ENCODE measurements at regions not wholly inside any gene's neighbourhood (a gene's known extent, or its start where the extent isn't known, plus 50 kb on each side); places are given as distances from the start of the nearest gene placed in this dataset.

DNA sequence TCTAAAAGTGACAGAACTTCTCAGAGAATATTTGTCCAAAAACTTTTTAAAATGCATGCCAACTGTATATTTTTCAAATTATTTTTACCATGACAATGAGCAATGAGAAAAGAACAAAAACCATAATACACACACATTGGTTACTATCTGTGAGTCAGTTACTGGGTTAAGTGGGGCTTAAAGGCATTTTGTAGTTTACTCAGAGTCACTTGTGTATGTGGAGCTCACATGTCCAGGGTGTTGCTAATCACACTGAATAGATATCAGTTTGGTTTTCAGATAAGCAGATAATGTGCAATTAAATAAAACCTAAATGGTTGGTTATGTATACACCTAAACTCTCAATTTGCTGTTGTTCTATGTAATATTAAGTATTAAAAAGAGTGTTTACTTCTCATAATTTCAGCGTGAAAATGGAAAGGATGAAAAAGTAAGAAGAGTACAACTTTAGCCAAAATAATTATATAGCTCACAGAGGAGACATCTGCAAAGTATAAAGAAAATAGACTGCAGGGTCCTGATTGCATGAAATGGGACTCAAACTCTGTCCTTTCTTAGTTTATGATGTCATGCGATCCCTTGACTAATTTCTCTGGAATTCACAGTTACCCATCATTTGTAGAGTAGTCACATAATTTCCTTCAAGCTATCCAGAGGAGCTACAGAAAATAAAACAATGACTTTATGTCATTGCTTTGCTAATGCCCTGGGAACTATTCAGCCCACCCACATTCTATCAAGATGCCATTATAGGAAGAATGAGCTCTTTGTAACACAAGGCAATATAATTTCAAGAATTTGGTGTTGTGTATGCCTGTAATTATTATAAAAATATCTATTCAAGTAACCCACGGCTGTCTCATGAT is 388.0 kb upstream of the ZNF608 start:
- Histone ChIP-seq H3K27me3 (ENCODE audit: control insufficient read depth in 2 of 2, insufficient read depth in 2 of 2, low read length in 2 of 2) (no peaks in the 10 kb centered on the region), H2AFZ (ENCODE audit: low read depth, low read length) (no peak overlapping the region), H3K9me3 (replicated peaks; ENCODE audit: control insufficient read depth, insufficient read depth, low read length) (no peaks in the 10 kb centered on the region), H3K9ac (replicated peaks; ENCODE audit: extremely low read depth, insufficient read depth, low read length) (no peak overlapping the region), H3K27ac (ENCODE audit: insufficient read depth, low read depth, low read length) (no peak overlapping the region), H3K4me3 (replicated peaks in 1 of 3; ENCODE audit: insufficient read depth in 1 of 3, low read depth in 1 of 3, low read length in 3 of 3) (no peak overlapping the region), H3K36me3 (ENCODE audit: control insufficient read depth in 2 of 2, extremely low read depth in 1 of 2, insufficient read depth in 2 of 2, low read length in 2 of 2) (no peaks in the 10 kb centered on the region), H3K4me2 (ENCODE audit: insufficient read depth, low read length) (no peak overlapping the region), H3K4me1 (ENCODE audit: control insufficient read depth, extremely low read depth, insufficient read depth, low read length) (peaks cover 2% of the 10 kb centered on the region), H4K20me1 (replicated peaks; ENCODE audit: control insufficient read depth, extremely low read depth, insufficient read depth, low read length) (no peaks in the 10 kb centered on the region), H3K9me1 (replicated peaks; ENCODE audit: control insufficient read depth, extremely low read depth, insufficient read depth, low read length) (no peaks in the 10 kb centered on the region), H3K79me2 (ENCODE audit: control insufficient read depth, insufficient read depth, low read length) (no peaks in the 10 kb centered on the region)
- intact Hi-C loops (cut with micrococcal nuclease) (no loop called here), dilution Hi-C loops (cut with MboI; ENCODE audit: extremely low pct_ligation_motif_present, low sequenced_read_pairs) (no loop called here)
- DNase-seq (ENCODE audit: low read depth, low spot score) (peak; percentile 30), FAIRE-seq (peak; percentile 62)
- TF ChIP-seq POLR2A (IDR thresholded peaks at IDR 0.05; ENCODE audit: low read depth, low read length) (no peak), FOS (IDR thresholded peaks at IDR 0.05; ENCODE audit: borderline replicate concordance, insufficient read depth, low read length) (peak; percentile 35), GATA2 (IDR thresholded peaks at IDR 0.05; ENCODE audit: insufficient read depth, insufficient read length, low read depth, low read length) (no peak), EZH2 (IDR thresholded peaks at IDR 0.05; ENCODE audit: borderline replicate concordance, low read depth, low read length, severe bottlenecking) (no peak), JUN (IDR thresholded peaks at IDR 0.05; ENCODE audit: borderline replicate concordance, insufficient read depth, insufficient read length, low read depth) (peak; percentile 69)
- POLR2A ChIA-PET, result no interaction called here
- CTCF ChIA-PET, result interaction anchor here (0.7 kb wide), 1 partner anchor 384 kb away, joined by 3 read pairs; no protein-coding TSS in a partner anchor
- no TSS peak for BruUV-seq (replicated peaks)

DNA sequence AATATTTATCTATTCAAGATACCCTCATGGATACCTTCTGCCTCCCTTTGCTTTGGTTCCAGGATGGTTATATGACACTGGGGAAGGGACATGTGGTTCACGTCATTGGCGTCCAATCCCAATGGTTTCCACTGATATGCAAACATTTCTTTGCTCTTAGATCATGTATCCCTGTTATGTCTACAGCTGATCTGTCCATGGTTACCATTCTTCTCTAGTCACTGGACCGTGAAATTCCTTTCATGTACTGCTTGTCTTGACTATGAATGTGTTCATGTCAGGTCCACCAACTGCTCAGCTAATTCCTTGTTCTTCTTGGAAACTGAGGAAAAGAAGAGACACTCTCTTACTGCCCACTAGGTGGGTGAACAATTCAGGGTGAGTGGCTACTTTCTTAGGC is 391.1 kb upstream of the ZNF608 start:
- H3K4me3 ChIP-seq (replicated peaks in 1 of 3; ENCODE audit: insufficient read depth in 1 of 3, low read depth in 1 of 3, low read length in 3 of 3), result no peak overlapping the region
- DNase-seq (ENCODE audit: low read depth, low spot score) (no peak), FAIRE-seq (no peak)
- no peaks in the 10 kb centered on the region for H3K4me1 ChIP-seq (ENCODE audit: control insufficient read depth, extremely low read depth, insufficient read depth, low read length)
- H3K9ac ChIP-seq (replicated peaks; ENCODE audit: extremely low read depth, insufficient read depth, low read length), result no peak overlapping the region
- H3K36me3 ChIP-seq (ENCODE audit: control insufficient read depth in 2 of 2, extremely low read depth in 1 of 2, insufficient read depth in 2 of 2, low read length in 2 of 2), result no peaks in the 10 kb centered on the region
- H3K27me3 ChIP-seq (ENCODE audit: control insufficient read depth in 2 of 2, insufficient read depth in 2 of 2, low read length in 2 of 2), result no peaks in the 10 kb centered on the region
- H4K20me1 ChIP-seq (replicated peaks; ENCODE audit: control insufficient read depth, extremely low read depth, insufficient read depth, low read length), result no peaks in the 10 kb centered on the region
- ChIA-PET POLR2A (no interaction called here), CTCF (no interaction called here)
- intact Hi-C loops (cut with micrococcal nuclease) (no loop called here), dilution Hi-C loops (cut with MboI; ENCODE audit: extremely low pct_ligation_motif_present, low sequenced_read_pairs) (no loop called here)
- no peaks in the 10 kb centered on the region for H3K9me3 ChIP-seq (replicated peaks; ENCODE audit: control insufficient read depth, insufficient read depth, low read length)
- no peak overlapping the region for H2AFZ ChIP-seq (ENCODE audit: low read depth, low read length)
- H3K27ac ChIP-seq (ENCODE audit: insufficient read depth, low read depth, low read length), result no peak overlapping the region
- BruUV-seq (replicated peaks), result no TSS peak
- H3K4me2 ChIP-seq (ENCODE audit: insufficient read depth, low read length), result no peak overlapping the region
- H3K9me1 ChIP-seq (replicated peaks; ENCODE audit: control insufficient read depth, extremely low read depth, insufficient read depth, low read length), result no peaks in the 10 kb centered on the region
- no peak for TF ChIP-seq POLR2AphosphoS5 (IDR thresholded peaks at IDR 0.05; ENCODE audit: insufficient read depth, low read depth, low read length)
- TF ChIP-seq MYC (IDR thresholded peaks at IDR 0.05; ENCODE audit: low read depth, low read length), result no peak
- no peak for TF ChIP-seq FOS (IDR thresholded peaks at IDR 0.05; ENCODE audit: borderline replicate concordance, insufficient read depth, low read length)
- no peak for TF ChIP-seq POLR2A (IDR thresholded peaks at IDR 0.05; ENCODE audit: low read depth, low read length)
- TF ChIP-seq, protein P1, sequence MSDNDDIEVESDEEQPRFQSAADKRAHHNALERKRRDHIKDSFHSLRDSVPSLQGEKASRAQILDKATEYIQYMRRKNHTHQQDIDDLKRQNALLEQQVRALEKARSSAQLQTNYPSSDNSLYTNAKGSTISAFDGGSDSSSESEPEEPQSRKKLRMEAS (IDR thresholded peaks at IDR 0.05; ENCODE audit: insufficient read depth, insufficient read length), result no peak
- TF ChIP-seq EZH2 (IDR thresholded peaks at IDR 0.05; ENCODE audit: borderline replicate concordance, low read depth, low read length, severe bottlenecking), result no peak
- no peak for TF ChIP-seq JUN (IDR thresholded peaks at IDR 0.05; ENCODE audit: borderline replicate concordance, insufficient read depth, insufficient read length, low read depth)
- TF ChIP-seq GATA2 (IDR thresholded peaks at IDR 0.05; ENCODE audit: insufficient read depth, insufficient read length, low read depth, low read length), result no peak
- TF ChIP-seq, protein P2, sequence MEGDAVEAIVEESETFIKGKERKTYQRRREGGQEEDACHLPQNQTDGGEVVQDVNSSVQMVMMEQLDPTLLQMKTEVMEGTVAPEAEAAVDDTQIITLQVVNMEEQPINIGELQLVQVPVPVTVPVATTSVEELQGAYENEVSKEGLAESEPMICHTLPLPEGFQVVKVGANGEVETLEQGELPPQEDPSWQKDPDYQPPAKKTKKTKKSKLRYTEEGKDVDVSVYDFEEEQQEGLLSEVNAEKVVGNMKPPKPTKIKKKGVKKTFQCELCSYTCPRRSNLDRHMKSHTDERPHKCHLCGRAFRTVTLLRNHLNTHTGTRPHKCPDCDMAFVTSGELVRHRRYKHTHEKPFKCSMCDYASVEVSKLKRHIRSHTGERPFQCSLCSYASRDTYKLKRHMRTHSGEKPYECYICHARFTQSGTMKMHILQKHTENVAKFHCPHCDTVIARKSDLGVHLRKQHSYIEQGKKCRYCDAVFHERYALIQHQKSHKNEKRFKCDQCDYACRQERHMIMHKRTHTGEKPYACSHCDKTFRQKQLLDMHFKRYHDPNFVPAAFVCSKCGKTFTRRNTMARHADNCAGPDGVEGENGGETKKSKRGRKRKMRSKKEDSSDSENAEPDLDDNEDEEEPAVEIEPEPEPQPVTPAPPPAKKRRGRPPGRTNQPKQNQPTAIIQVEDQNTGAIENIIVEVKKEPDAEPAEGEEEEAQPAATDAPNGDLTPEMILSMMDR (IDR thresholded peaks at IDR 0.05; ENCODE audit: extremely low read depth in 1 of 2, insufficient read depth in 1 of 2, low read depth in 1 of 2, low read length in 2 of 2), result no peak
- H3K79me2 ChIP-seq (ENCODE audit: control insufficient read depth, insufficient read depth, low read length), result no peaks in the 10 kb centered on the region

Data from endothelial cell of umbilical vein (primary cell).